ENCODE measurements at regions not wholly inside any gene's neighbourhood (a gene's known extent, or its start where the extent isn't known, plus 50 kb on each side); places are given as distances from the start of the nearest gene placed in this dataset.

GRCh38 chr2:83561592-83561991 lies 897.5 kb downstream of the SUCLG1 start:
- 16% methylated on average over 3 of the region's 3 CpGs for WGBS (ENCODE audit: missing lambda C conversion rate)
- POLR2A ChIA-PET = no interaction called here
- Histone ChIP-seq H3K4me1 (no peaks in the 10 kb centered on the region), H3K9me3 (peaks cover 8% of the 10 kb centered on the region; the same call in 2 of the 3 replicates), H3K4me2 (no peak overlapping the region), H3K4me3 (no peak overlapping the region), H3K27ac (no peak overlapping the region)
- TF ChIP-seq HDAC2 (IDR thresholded peaks at IDR 0.05) (no peak), TFCP2L1 (CRISPR knock-in tag; IDR thresholded peaks at IDR 0.05) (no peak), EP300 (IDR thresholded peaks at IDR 0.05) (no peak), MYC (IDR thresholded peaks at IDR 0.05; ENCODE audit: borderline replicate concordance, low read length) (no peak), NPAS2 (CRISPR knock-in tag; IDR thresholded peaks at IDR 0.05; ENCODE audit: borderline replicate concordance) (no peak), PHF8 (IDR thresholded peaks at IDR 0.05; ENCODE audit: borderline replicate concordance, low read depth) (no peak), JUN (IDR thresholded peaks at IDR 0.05) (no peak), FOXS1 (CRISPR knock-in tag; IDR thresholded peaks at IDR 0.05) (no peak), MAFK (IDR thresholded peaks at IDR 0.05; ENCODE audit: partially characterized antibody) (no peak), ZNF302 (CRISPR knock-in tag; IDR thresholded peaks at IDR 0.05) (no peak), HEYL (CRISPR knock-in tag; IDR thresholded peaks at IDR 0.05) (no peak), CBX2 (IDR thresholded peaks at IDR 0.05; ENCODE audit: borderline replicate concordance, low read depth) (no peak), CHD4 (IDR thresholded peaks at IDR 0.05; ENCODE audit: borderline replicate concordance) (no peak), CEBPB (IDR thresholded peaks at IDR 0.05) (no peak), SMC3 (IDR thresholded peaks at IDR 0.05) (no peak), KDM5A (IDR thresholded peaks at IDR 0.05) (no peak), PBX3 (IDR thresholded peaks at IDR 0.05) (no peak), EHF (CRISPR knock-in tag; IDR thresholded peaks at IDR 0.05) (no peak), CBX8 (IDR thresholded peaks at IDR 0.05) (no peak)
- CTCF ChIA-PET = no interaction called here
- no peak for DNase-seq (ENCODE audit: low read depth in 1 of 2, low spot score in 1 of 2)
- ATAC-seq = no peak
- FAIRE-seq = no peak

- DNase-seq (ENCODE audit: low read depth in 1 of 2, low spot score in 1 of 2) (no peak), FAIRE-seq (no peak), ATAC-seq (no peak)
- CTCF ChIA-PET = no interaction called here
- Histone ChIP-seq H3K4me3 (no peak overlapping the region), H3K4me2 (no peak overlapping the region), H3K9me3 (0 out of 3 replicates have a peak, but pooled peaks cover 3% of the 10 kb centered on the region), H3K27ac (no peak overlapping the region), H3K4me1 (no peaks in the 10 kb centered on the region)
- TF ChIP-seq MAX (IDR thresholded peaks at IDR 0.05) (no peak), CEBPB (IDR thresholded peaks at IDR 0.05) (no peak), RNF2 (IDR thresholded peaks at IDR 0.05; ENCODE audit: borderline replicate concordance, low read depth) (no peak), JUN (IDR thresholded peaks at IDR 0.05) (no peak), HMGXB4 (CRISPR knock-in tag; IDR thresholded peaks at IDR 0.05; ENCODE audit: borderline replicate concordance) (no peak), FOSL2 (IDR thresholded peaks at IDR 0.05) (no peak), FOSL2 (CRISPR knock-in tag; IDR thresholded peaks at IDR 0.05) (no peak), ZC3H11A (IDR thresholded peaks at IDR 0.05) (no peak), EP300 (IDR thresholded peaks at IDR 0.05) (no peak), KDM1A (IDR thresholded peaks at IDR 0.05; ENCODE audit: low read depth) (no peak), RCOR1 (IDR thresholded peaks at IDR 0.05; ENCODE audit: low read depth, low read length) (no peak), HES2 (IDR thresholded peaks at IDR 0.05) (no peak), RAD21 (conservative IDR thresholded peaks at IDR 0.05 in 1 of 2, IDR thresholded peaks at IDR 0.05 in 1 of 2) (no peak), NR3C1 (IDR thresholded peaks at IDR 0.05) (no peak), SMC3 (IDR thresholded peaks at IDR 0.05) (no peak), KDM5A (IDR thresholded peaks at IDR 0.05) (no peak)
- WGBS (ENCODE audit: missing lambda C conversion rate) = 4% methylated on average over 2 of the region's 2 CpGs
- POLR2A ChIA-PET = no interaction called here
These were observed 922.5 kb downstream of the SUCLG1 start for GRCh38 chr2:83536556-83536955.
